ENCODE measurements at regions not wholly inside any gene's neighbourhood (a gene's known extent, or its start where the extent isn't known, plus 50 kb on each side); places are given as distances from the start of the nearest gene placed in this dataset.

GRCh38 chr14:97336816-97337215 lies 539.6 kb downstream of the VRK1 start:
- DNase-seq (ENCODE audit: extremely low read depth, insufficient read length): no peak
- Histone ChIP-seq H3K36me3 (ENCODE audit: control insufficient read depth, insufficient read depth, low read length) (no peaks in the 10 kb centered on the region), H3K27me3 (replicated peaks; ENCODE audit: control insufficient read depth, insufficient read depth, low read length) (no peaks in the 10 kb centered on the region), H3K4me3 (replicated peaks; ENCODE audit: low read depth, low read length) (no peak overlapping the region)
- TF ChIP-seq CTCF (IDR thresholded peaks at IDR 0.05; ENCODE audit: insufficient read depth, low read length, poor library complexity, severe bottlenecking): no peak

GRCh38 chr14:97337267-97337666 lies 540.1 kb downstream of the VRK1 start:
- H3K4me3 ChIP-seq (replicated peaks; ENCODE audit: low read depth, low read length): no peak overlapping the region
- no peak for TF ChIP-seq CTCF (IDR thresholded peaks at IDR 0.05; ENCODE audit: insufficient read depth, low read length, poor library complexity, severe bottlenecking)
- DNase-seq (ENCODE audit: extremely low read depth, insufficient read length): no peak
- H3K36me3 ChIP-seq (ENCODE audit: control insufficient read depth, insufficient read depth, low read length): no peaks in the 10 kb centered on the region
- no peaks in the 10 kb centered on the region for H3K27me3 ChIP-seq (replicated peaks; ENCODE audit: control insufficient read depth, insufficient read depth, low read length)

GRCh38 chr14:97337670-97338069 lies 540.5 kb downstream of the VRK1 start:
- TF ChIP-seq CTCF (IDR thresholded peaks at IDR 0.05; ENCODE audit: insufficient read depth, low read length, poor library complexity, severe bottlenecking): no peak
- no peaks in the 10 kb centered on the region for H3K27me3 ChIP-seq (replicated peaks; ENCODE audit: control insufficient read depth, insufficient read depth, low read length)
- DNase-seq (ENCODE audit: extremely low read depth, insufficient read length): no peak
- H3K4me3 ChIP-seq (replicated peaks; ENCODE audit: low read depth, low read length): no peak overlapping the region
- no peaks in the 10 kb centered on the region for H3K36me3 ChIP-seq (ENCODE audit: control insufficient read depth, insufficient read depth, low read length)

- no peak overlapping the region for H3K4me3 ChIP-seq (replicated peaks; ENCODE audit: low read depth, low read length)
- no peaks in the 10 kb centered on the region for H3K36me3 ChIP-seq (ENCODE audit: control insufficient read depth, insufficient read depth, low read length)
- DNase-seq (ENCODE audit: extremely low read depth, insufficient read length): no peak
- no peak for TF ChIP-seq CTCF (IDR thresholded peaks at IDR 0.05; ENCODE audit: insufficient read depth, low read length, poor library complexity, severe bottlenecking)
- no peaks in the 10 kb centered on the region for H3K27me3 ChIP-seq (replicated peaks; ENCODE audit: control insufficient read depth, insufficient read depth, low read length)
These were observed 547.5 kb downstream of the VRK1 start for GRCh38 chr14:97344666-97345065.

GRCh38 chr14:97346675-97347074 lies 549.5 kb downstream of the VRK1 start:
- H3K4me3 ChIP-seq (replicated peaks; ENCODE audit: low read depth, low read length): no peak overlapping the region
- no peaks in the 10 kb centered on the region for H3K27me3 ChIP-seq (replicated peaks; ENCODE audit: control insufficient read depth, insufficient read depth, low read length)
- no peaks in the 10 kb centered on the region for H3K36me3 ChIP-seq (ENCODE audit: control insufficient read depth, insufficient read depth, low read length)
- TF ChIP-seq CTCF (IDR thresholded peaks at IDR 0.05; ENCODE audit: insufficient read depth, low read length, poor library complexity, severe bottlenecking): no peak
- no peak for DNase-seq (ENCODE audit: extremely low read depth, insufficient read length)

GRCh38 chr14:97349463-97349862 lies 552.3 kb downstream of the VRK1 start:
- DNase-seq (ENCODE audit: extremely low read depth, insufficient read length): no peak
- TF ChIP-seq CTCF (IDR thresholded peaks at IDR 0.05; ENCODE audit: insufficient read depth, low read length, poor library complexity, severe bottlenecking): no peak
- no peaks in the 10 kb centered on the region for H3K36me3 ChIP-seq (ENCODE audit: control insufficient read depth, insufficient read depth, low read length)
- no peak overlapping the region for H3K4me3 ChIP-seq (replicated peaks; ENCODE audit: low read depth, low read length)
- H3K27me3 ChIP-seq (replicated peaks; ENCODE audit: control insufficient read depth, insufficient read depth, low read length): no peaks in the 10 kb centered on the region

All from GM06990 (cell line).